Stimulated activated CD8-positive, alpha-beta memory T cell treated with anti-CD3 and anti-CD28 coated beads, Interleukin-12 subunit alpha, Interleukin-12 subunit beta, amount 100 ng/mL, for 4 hours (primary cell): ENCODE measurements at regions not wholly inside any gene's neighbourhood (a gene's known extent, or its start where the extent isn't known, plus 50 kb on each side); places are given as distances from the start of the nearest gene placed in this dataset.
"Not testable (repeated sequence)": the region's sequence is repeated elsewhere in the genome, so short reads cannot be mapped to it uniquely, and the experiment has no call there.

Experiments
- DNase-seq: peaks from one replicate; pipeline ENCODE4 v3.0.0-alpha.2; 2020; ENCODE audit warnings: low read depth

DNA sequence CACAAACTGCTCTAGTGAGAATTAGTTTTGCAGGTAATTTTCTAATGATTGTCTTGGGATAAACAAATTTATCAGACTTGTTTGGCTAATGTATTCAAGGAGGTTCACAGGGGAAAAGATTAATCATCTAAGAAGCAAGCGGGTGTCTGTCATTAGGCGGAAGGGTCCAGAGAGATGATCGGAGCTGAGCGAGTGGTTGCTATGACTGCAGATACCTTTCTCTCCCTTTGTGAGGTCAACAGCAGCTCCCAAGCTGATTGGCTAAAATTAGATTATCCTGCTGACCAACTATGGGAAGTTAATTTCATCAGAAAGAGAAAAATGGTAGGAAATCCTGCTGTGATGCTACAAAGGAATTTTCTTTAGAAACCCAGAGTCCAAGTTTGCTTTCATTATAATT, 276.0 kb downstream of the SOX2 start:
- no peak for DNase-seq

GRCh38 chr3:181998828-181999227, 287.1 kb downstream of the SOX2 start:
- DNase-seq: no peak

DNA sequence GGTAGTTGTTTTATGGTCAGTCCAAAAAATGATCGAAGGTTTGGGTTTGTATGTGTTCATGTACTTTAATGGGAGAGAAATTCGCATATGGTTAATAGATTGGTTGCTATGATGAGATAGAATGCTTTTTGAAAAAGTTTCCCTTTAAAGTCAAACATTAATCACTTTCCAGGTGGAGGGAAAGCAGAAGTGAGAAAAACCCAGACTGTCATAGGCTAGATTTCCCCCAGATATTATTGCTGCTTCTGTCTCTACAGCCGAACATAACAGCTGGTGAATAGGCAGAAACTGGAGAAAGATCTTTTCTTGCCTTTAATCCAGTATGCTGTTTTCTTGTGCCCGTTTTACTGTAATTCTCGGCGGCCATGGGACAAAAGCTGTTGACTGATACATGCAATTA, 287.6 kb downstream of the SOX2 start:
- DNase-seq: no peak

- DNase-seq: no peak
These were observed 288.7 kb downstream of the SOX2 start for GRCh38 chr3:182000447-182000846.

GRCh38 chr3:182005219-182005618, 293.5 kb downstream of the SOX2 start:
- DNase-seq: no peak

DNA sequence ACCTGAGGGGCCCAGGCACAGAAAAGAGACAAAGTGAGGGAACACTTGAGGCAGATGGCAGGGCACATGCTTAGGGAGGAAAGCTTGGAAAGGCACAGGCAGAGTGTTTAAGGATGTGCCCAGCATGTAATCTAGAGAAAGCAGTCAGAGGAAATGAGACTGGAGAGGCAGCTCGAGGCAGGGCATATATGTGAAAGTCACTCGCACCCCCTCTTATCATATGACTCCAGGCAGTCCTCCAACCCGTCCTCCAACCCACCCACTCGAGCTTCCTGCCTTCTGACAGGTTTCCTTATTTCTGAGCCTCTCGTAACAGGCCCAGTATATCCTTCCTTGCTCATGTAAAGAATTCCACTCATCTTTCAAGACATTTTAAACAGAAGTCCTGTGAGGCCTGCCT, 294.0 kb downstream of the SOX2 start:
- no peak for DNase-seq

GRCh38 chr3:182006431-182006830, 294.7 kb downstream of the SOX2 start:
- no peak for DNase-seq

DNA sequence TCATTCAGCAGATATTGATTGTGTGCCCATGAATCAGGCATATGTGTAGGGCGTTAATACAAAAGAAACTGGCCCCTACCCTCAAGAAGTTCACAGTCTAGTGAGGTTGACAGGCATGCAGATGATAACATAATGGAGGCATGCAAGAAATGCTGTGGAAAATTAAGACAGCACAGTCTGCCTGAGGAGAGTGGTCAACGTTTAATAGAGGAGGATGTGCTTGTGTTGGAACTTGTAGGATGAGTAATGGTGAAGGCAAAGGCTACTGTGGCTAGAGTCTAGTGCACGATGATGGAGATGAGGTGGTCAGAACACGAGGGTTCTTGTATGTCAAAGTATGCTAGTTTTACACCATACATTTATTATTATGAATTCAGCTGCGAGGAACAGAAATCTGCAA, 295.7 kb downstream of the SOX2 start:
- DNase-seq: no peak

GRCh38 chr3:182018361-182018760, 306.6 kb downstream of the SOX2 start:
- DNase-seq: no peak

DNA sequence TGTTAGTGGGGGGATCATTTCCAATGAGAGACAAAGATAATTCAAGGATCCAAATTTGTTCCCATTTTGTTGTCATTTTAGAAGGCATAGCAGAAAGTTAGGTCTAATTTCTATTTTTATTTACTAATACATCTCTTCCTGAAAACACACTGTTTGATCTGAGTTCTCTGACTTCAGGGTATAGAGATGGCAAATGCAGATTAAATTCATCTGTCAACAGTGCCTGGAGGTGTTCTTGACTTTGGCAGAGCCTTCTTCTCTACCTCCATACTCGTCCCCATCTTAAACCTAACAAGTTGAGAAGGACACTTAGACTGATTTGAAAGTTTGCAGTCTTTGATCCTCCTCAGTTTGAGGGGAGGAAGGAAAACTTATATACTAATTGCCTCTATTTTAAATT, 308.2 kb downstream of the SOX2 start:
- no peak for DNase-seq

DNA sequence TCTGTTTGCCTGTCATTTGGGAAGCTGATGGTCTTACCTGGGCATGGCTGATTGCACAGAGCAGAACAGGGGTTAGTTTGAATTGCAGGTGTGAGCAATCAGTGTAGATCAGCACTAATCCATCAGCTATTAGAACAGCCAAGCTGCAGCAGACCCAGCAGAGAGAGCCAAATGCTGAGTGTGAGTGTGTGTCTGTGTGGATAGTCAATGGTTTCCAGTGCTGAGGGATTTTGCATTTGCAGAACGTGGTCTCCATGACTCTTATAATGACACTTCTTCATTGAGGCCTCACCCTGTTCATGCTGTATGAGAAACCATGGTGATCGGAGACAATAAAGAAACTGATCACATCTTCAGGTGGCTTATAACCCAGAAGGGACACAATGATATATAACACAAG, 312.1 kb downstream of the SOX2 start:
- DNase-seq: no peak

DNA sequence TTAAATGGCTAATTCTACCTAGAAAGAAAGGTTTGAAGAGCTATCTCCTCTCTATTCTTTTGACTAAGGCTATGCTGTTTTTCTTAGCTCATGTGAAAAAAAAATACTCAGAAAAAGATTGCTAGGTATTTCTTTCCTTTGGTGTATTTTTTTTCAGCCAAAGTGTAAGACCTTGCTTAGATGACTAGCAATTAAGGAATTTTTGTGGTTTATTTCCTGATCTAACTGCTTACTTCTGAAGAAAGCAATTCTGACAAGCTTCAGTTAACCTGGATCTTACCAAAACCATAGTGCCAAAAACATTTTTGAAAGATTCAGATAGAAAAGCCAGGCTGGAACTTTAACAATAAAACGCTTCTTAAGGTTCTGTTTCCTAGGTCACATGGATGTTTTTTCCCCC, 315.6 kb downstream of the SOX2 start:
- no peak for DNase-seq

- DNase-seq: no peak
These were observed 316.4 kb downstream of the SOX2 start for GRCh38 chr3:182028081-182028480.

DNA sequence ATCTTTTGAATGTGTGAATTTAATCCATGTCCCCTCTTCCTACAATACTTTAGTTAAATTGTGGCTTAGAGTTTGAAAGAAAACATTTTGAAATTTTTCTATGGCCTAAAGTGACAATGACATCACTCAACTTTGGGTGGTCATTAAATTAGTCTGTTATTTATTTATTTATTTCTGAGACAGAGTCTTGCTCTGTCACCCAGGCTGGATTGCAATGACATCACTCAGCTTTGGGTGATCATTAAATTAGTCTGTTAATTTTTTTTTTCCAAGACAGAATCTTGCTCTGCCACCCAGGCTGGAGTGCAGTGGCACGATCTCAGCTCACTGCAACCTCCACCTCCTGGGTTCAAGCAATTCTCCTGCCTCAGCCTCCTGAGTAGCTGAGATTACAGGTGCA, 322.5 kb downstream of the SOX2 start:
- not testable (repeated sequence) for DNase-seq

- DNase-seq: no peak
These were observed 323.6 kb downstream of the SOX2 start for GRCh38 chr3:182035324-182035723.

DNA sequence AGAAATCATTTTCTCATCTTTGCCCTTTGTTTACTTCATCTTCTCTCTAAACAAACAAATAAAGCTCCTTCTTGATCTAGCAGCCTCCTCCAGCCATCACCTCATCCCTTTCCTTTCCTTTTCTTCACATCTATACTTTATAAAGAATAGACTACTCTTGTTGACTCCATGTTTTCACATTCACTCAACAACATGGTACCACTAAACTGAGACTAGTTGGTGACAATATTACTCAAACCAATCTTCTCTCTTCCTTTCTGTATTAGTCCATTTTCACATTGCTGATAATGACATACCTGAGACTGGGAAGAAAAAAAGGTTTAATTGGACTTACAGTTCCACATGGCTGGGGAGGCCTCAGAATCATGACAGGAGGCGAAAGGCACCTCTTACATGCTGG, 324.7 kb downstream of the SOX2 start:
- no peak for DNase-seq

GRCh38 chr3:182041668-182042291, 330.1 kb downstream of the SOX2 start:
- DNase-seq: no peak

GRCh38 chr3:182045736-182046135, 334.0 kb downstream of the SOX2 start:
- no peak for DNase-seq

GRCh38 chr3:182046166-182046764, 334.5 kb downstream of the SOX2 start:
- no peak for DNase-seq

DNA sequence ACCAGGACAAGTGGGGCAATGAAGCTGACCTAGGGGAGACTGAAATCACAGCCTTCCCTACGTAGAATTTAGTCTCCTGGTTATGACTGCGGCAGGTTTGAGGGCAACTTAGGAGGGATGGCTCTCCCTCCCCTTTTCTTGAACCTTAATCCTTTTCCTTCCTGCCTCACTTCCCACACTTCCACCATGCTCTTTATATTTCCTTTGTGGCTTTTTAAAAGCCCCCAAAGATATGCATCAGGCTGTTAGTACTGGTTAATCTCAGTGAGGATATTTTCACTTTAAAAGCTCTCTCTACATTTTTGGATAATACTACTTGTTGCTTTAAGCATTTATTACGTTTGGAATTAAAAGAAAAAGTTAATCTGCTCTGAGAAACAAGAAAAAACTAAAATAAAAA, 339.2 kb downstream of the SOX2 start:
- no peak for DNase-seq

GRCh38 chr3:182052332-182052731, 340.6 kb downstream of the SOX2 start:
- DNase-seq: no peak

GRCh38 chr3:182052757-182053156, 341.0 kb downstream of the SOX2 start:
- DNase-seq: no peak

- no peak for DNase-seq
These were observed 346.8 kb downstream of the SOX2 start for GRCh38 chr3:182058488-182058887.

DNA sequence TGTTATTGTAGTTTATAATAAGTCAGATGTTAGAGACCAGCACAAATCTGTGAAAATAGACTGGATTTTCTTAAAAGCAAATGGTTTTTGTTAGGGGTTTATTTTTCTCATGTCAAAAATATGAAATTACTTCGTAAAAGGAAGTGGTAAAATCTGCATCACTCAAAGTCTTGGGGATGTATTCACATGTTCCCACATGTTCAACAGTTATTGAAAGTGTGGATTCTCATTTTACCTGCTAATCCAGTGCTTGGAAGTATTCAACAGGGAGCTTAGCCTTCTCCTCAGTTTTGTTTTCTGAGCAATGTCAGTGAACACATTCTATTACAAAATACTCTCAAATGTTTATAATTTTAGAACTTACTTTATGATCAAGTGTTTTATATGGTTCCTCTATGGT, 352.0 kb downstream of the SOX2 start:
- DNase-seq: no peak
